Tibial artery (tissue), 4 donors: ENCODE measurements at regions not wholly inside any gene's neighbourhood (a gene's known extent, or its start where the extent isn't known, plus 50 kb on each side); places are given as distances from the start of the nearest gene placed in this dataset.

Source experiments
- DNase-seq, 2 donors: peaks; one replicate each; pipeline ENCODE4 v3.0.0-alpha.2; 2019
- H3K27ac ChIP-seq, 2 donors: fragments of 200-600 bp; sonication (generic) in 1 of 2; 1 replicate in 1 of 2; 2 replicates in 1 of 2; pipeline ENCODE4 v1.5.1; 2018 to 2019; ENCODE audit warnings: mild to moderate bottlenecking in 1 of 2
- H3K27me3 ChIP-seq, 2 donors: fragments of 200-600 bp; sonication (generic) in 1 of 2; one replicate each; pipeline versions ENCODE4 v1.5.1 to v1.6.0; 2016 to 2019
- H3K36me3 ChIP-seq, 3 donors: fragments of 200-600 bp; sonication (generic) in 2 of 3; one replicate each; pipeline ENCODE4 v1.5.1; 2016 to 2019; ENCODE audit warnings: mild to moderate bottlenecking in 2 of 3
- H3K4me1 ChIP-seq, 4 donors: fragments of 200-600 bp; sonication (generic) in 2 of 4; 1 replicate in 3 of 4; 2 replicates in 1 of 4; pipeline ENCODE4 v1.5.1; 2016 to 2019
- H3K4me3 ChIP-seq, 2 donors: fragments of 200-600 bp; sonication (generic) in 1 of 2; 1 replicate in 1 of 2; 2 replicates in 1 of 2; pipeline ENCODE4 v1.5.1; 2018 to 2019; ENCODE audit warnings: mild to moderate bottlenecking in 2 of 2
- H3K9me3 ChIP-seq, 3 donors: fragments of 200-600 bp; sonication (generic) in 1 of 3; one replicate each; pipeline ENCODE4 v1.5.1; 2016 to 2019
- intact Hi-C: fragments of 100-400 bp; cut with DNase I; formaldehyde crosslinking; loops from one replicate; pipeline ENCODE4 v1.15.0; 2023; ENCODE audit warnings: low total_unique reads
- TF ChIP-seq, protein P1 (sequence below), 2 experiments: fragments of 200-600 bp in 1 of 2; fragments of 450-650 bp in 1 of 2; IDR thresholded peaks; one replicate each; pipeline ENCODE4 v1.5.1; 2017 to 2019; ENCODE audit warnings: antibody characterized with exemption in 2 of 2, mild to moderate bottlenecking in 1 of 2, moderate library complexity in 1 of 2

DNA sequence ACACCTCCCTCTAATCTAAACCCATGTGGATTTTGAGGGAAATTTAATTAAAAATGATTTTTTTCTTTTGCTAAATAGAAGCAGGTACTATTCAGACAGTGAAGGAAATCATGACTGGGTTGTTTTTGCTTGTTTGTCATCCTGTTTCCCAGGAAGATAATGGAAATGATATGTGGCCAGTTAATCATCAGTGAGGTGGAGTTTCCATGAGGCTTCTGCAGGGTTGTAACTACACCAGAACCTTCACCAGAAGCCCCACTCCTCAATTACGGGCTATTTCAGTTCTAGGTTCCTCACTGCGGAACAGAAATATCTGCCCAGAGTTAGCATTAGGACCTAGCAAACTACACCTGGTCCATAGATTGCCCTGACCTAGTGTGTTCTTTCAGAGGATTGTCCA lies 394.0 kb downstream of the DLEU7 start:
- Histone ChIP-seq H3K4me1 (peaks cover 0 to 19% (median 6%) of the 10 kb centered on the region in 4 donors), H3K36me3 (no peaks in the 10 kb centered on the region), H3K9me3 (no peaks in the 10 kb centered on the region), H3K4me3 (no peak overlapping the region), H3K27me3 (no peaks in the 10 kb centered on the region), H3K27ac (no peak overlapping the region)
- no peak for DNase-seq
- intact Hi-C loops: no loop called here
- TF ChIP-seq, protein P1, sequence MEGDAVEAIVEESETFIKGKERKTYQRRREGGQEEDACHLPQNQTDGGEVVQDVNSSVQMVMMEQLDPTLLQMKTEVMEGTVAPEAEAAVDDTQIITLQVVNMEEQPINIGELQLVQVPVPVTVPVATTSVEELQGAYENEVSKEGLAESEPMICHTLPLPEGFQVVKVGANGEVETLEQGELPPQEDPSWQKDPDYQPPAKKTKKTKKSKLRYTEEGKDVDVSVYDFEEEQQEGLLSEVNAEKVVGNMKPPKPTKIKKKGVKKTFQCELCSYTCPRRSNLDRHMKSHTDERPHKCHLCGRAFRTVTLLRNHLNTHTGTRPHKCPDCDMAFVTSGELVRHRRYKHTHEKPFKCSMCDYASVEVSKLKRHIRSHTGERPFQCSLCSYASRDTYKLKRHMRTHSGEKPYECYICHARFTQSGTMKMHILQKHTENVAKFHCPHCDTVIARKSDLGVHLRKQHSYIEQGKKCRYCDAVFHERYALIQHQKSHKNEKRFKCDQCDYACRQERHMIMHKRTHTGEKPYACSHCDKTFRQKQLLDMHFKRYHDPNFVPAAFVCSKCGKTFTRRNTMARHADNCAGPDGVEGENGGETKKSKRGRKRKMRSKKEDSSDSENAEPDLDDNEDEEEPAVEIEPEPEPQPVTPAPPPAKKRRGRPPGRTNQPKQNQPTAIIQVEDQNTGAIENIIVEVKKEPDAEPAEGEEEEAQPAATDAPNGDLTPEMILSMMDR (IDR thresholded peaks at IDR 0.05): no peak

DNA sequence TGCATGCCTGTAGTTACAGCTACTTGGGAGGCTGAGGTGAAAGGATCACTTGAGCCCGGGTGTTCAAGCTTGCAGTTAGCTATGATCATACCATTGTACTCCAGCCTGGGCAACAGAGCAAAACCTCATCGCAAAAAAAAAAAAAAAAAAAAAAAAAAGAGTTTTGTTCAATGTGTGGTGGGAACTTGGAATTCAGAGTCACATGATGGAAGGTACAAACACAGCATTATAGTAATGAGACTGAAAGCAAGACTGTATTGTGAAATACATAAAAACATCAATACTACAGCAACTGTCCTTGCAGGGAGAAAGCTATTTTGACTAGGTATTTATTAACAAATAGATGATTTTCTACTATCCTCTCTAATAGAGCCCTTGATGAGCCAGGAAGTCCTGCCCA lies 393.2 kb downstream of the DLEU7 start:
- H3K27ac ChIP-seq: no peak overlapping the region
- H3K4me1 ChIP-seq: peaks cover 0 to 20% (median 6%) of the 10 kb centered on the region in 4 donors

DNA sequence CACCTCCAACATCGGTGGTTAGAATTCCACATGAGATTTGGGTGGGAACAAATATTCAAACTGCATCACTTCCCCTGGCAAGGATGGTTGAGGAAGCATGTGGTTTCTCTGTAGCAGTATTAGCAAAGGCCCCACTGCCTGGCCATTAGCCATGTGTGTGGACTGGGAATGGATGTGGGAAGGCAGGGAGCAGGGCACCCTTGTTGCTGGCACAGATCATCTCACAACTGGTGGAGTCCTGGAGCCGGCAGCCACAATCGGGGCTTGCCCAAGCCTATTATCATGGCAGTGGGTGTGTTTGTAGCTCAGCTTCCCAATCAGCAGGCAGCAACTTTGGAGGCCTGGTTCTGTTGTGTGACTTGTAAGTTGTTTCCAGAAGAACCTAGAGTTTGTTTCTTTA lies 391.9 kb downstream of the DLEU7 start:
- Histone ChIP-seq H3K4me1 (peaks cover 0 to 26% (median 11%) of the 10 kb centered on the region in 4 donors), H3K27ac (no peak overlapping the region), H3K27me3 (no peaks in the 10 kb centered on the region), H3K4me3 (no peak overlapping the region), H3K36me3 (no peaks in the 10 kb centered on the region), H3K9me3 (no peaks in the 10 kb centered on the region)
- no peak for DNase-seq
- TF ChIP-seq, protein P1 (IDR thresholded peaks at IDR 0.05): no peak
- intact Hi-C loops: no loop called here

More for the DNA sequence above, 393.2 kb downstream of the DLEU7 start:
- Histone ChIP-seq H3K9me3 (no peaks in the 10 kb centered on the region), H3K27me3 (no peaks in the 10 kb centered on the region), H3K36me3 (no peaks in the 10 kb centered on the region), H3K4me3 (no peak overlapping the region)
- TF ChIP-seq, protein P1 (IDR thresholded peaks at IDR 0.05): no peak
- intact Hi-C loops: no loop called here
- DNase-seq: no peak

DNA sequence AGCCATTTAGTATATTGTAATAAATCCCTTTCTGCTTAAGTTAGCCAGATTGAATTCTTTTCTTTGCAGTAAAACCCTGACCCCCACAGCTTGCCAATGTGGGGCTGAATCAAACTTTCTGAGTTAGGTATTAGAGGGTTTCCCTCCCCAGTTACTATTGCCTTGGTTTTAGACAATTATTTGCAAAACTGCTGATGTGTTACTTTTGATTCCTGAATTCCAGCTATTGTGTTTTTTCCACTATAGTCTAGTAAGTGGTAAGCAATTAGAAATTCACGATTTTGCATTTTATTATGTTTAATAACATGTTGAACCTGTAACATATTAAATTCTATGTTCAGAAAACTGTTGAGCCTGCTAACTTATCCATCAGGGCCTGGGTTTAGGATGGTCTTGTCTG lies 391.5 kb downstream of the DLEU7 start:
- no peaks in the 10 kb centered on the region for H3K27me3 ChIP-seq
- no peak for DNase-seq
- no peaks in the 10 kb centered on the region for H3K36me3 ChIP-seq
- peaks cover 0 to 26% (median 11%) of the 10 kb centered on the region in 4 donors for H3K4me1 ChIP-seq
- H3K9me3 ChIP-seq: no peaks in the 10 kb centered on the region
- H3K4me3 ChIP-seq: no peak overlapping the region
- H3K27ac ChIP-seq: no peak overlapping the region
- intact Hi-C loops: no loop called here
- TF ChIP-seq, protein P1 (IDR thresholded peaks at IDR 0.05): no peak

DNA sequence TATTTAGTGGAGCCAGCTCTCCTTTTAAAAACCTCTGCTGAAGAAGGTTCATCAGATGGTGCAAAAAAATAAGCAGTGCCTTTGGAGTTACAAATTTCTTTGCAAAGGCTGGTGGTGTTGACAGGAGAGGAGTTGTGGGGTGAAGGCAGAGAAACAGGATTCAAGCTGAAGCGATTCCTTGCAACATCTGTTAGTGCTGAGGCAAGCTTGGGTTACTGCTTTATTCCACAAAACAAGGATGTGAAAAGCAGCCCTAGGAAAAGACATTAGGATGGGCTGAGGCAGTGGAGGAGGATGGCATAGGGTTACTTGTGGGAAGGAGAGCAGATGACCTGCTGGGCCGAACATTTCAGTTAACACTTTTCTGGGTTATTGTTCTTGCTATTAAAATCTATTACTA lies 390.7 kb downstream of the DLEU7 start:
- DNase-seq: no peak
- no peak overlapping the region for H3K4me3 ChIP-seq
- H3K36me3 ChIP-seq: no peaks in the 10 kb centered on the region
- TF ChIP-seq, protein P1 (IDR thresholded peaks at IDR 0.05): no peak
- no peaks in the 10 kb centered on the region for H3K9me3 ChIP-seq
- H3K27me3 ChIP-seq: no peaks in the 10 kb centered on the region
- peaks cover 0 to 26% (median 11%) of the 10 kb centered on the region in 4 donors for H3K4me1 ChIP-seq
- intact Hi-C loops: no loop called here
- peak overlapping the region; percentile 14 to 33 for H3K27ac ChIP-seq

DNA sequence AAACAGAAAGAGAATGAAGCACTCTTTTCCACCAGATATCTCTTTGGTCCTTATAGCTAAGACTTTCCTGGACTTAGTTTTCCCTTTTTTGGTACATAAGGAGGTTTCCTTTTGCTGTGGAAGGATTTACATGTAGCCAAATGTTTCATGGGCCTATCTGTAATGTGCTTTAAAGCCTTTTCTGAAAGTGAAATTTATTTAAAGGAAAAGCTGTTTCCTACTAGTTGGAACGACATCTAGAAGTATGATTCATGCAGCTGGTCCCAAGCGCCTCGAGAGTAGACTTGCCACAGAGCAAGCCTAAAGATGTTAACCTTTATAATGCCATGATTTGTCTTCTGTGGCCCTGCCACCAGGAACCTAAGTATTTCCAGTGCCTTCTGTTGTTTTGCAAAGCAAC lies 390.3 kb downstream of the DLEU7 start:
- no peak for DNase-seq
- TF ChIP-seq, protein P1 (IDR thresholded peaks at IDR 0.05): no peak
- peaks cover 0 to 26% (median 11%) of the 10 kb centered on the region in 4 donors for H3K4me1 ChIP-seq
- H3K36me3 ChIP-seq: no peaks in the 10 kb centered on the region
- peak overlapping the region; percentile 14 to 33 for H3K27ac ChIP-seq
- no peaks in the 10 kb centered on the region for H3K27me3 ChIP-seq
- no peaks in the 10 kb centered on the region for H3K9me3 ChIP-seq
- intact Hi-C loops: no loop called here
- H3K4me3 ChIP-seq: no peak overlapping the region
